GM12891 (cell line): ENCODE measurements at regions not wholly inside any gene's neighbourhood (a gene's known extent, or its start where the extent isn't known, plus 50 kb on each side); places are given as distances from the start of the nearest gene placed in this dataset.

Experiments used
- POLR2A ChIP-seq: IDR thresholded peaks from 2 replicates; pipeline ENCODE4 v1.6.1; 2011; ENCODE audit warnings: low read depth, low read length, control low read depth
- TAF1 ChIP-seq: IDR thresholded peaks from 2 replicates; pipeline ENCODE4 v1.6.1; 2011; ENCODE audit warnings: low read depth, low read length, control low read depth

DNA sequence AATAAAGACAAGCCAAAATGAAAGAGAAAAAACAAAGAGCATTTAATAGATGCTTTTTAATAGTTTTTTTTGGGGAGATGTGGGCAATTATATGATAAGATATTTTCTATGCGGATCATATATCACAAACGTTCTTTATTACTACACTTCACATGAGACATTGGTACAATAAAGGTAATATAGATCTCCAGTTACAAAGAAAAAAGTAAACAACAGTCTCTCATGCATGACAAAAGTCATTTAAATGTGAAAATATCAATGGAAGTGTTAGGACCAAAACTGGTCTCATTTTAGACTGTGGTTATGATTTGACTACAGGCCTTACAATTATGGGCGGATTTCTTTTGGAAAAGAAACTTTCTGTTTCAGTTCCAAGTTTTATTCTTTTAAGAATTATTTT lies 687.0 kb downstream of the ADGRL2 start:
- TF ChIP-seq POLR2A (no peak), TAF1 (no peak)
